ENCODE measurements at regions not wholly inside any gene's neighbourhood (a gene's known extent, or its start where the extent isn't known, plus 50 kb on each side); places are given as distances from the start of the nearest gene placed in this dataset.

DNA sequence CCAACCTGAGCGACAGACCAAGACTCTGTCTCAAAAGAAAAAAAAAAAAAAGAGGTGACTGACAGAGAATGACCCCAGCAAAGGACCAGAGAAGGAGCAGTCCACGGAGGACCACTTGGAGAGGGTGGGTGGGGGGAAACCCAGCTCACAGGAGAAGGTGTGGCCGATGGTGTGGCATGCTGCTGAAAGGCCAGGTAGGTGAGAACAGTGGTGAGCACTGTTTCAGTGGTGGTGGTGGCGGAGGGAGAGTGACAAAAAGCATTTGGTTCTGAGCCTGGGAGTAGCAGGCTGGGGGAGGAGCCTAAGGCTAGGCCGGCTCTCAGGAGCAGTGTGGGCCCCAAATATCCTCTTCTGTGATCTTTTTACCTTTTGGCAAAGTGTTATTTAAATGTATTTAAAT lies 63.8 kb downstream of the IRF2BPL start:
- TF ChIP-seq POLR2A (IDR thresholded peaks at IDR 0.05) (no peak), CTCF (IDR thresholded peaks at IDR 0.05 in 4 of 5, conservative IDR thresholded peaks at IDR 0.05 in 1 of 5) (no peak)
